ENCODE measurements at regions not wholly inside any gene's neighbourhood (a gene's known extent, or its start where the extent isn't known, plus 50 kb on each side); places are given as distances from the start of the nearest gene placed in this dataset.

- no peak for TF ChIP-seq POLR2A (IDR thresholded peaks at IDR 0.05)
- no peak for TF ChIP-seq CTCF (IDR thresholded peaks at IDR 0.05)
- no peak for TF ChIP-seq EP300 (IDR thresholded peaks at IDR 0.05)
Observed at GRCh38 chr1:30051777-30052176, 671.6 kb downstream of the MATN1 start.
